ENCODE measurements at regions not wholly inside any gene's neighbourhood (a gene's known extent, or its start where the extent isn't known, plus 50 kb on each side); places are given as distances from the start of the nearest gene placed in this dataset.

GRCh38 chr5:167415779-167416746 is 875.4 kb upstream of the WWC1 start:
- no peak for TF ChIP-seq POLR2A (IDR thresholded peaks at IDR 0.05)
- no peak for TF ChIP-seq CTCF (IDR thresholded peaks at IDR 0.05)
